ENCODE measurements at regions not wholly inside any gene's neighbourhood (a gene's known extent, or its start where the extent isn't known, plus 50 kb on each side); places are given as distances from the start of the nearest gene placed in this dataset.

- DNase-seq (ENCODE audit: insufficient read length, low spot score), result no peak
- no peak for TF ChIP-seq CTCF (IDR thresholded peaks at IDR 0.05; ENCODE audit: insufficient read depth, missing control alignments)
- no peak for FAIRE-seq
Observed at GRCh38 chr12:61846765-61847164, 413.4 kb upstream of the USP15 start.

GRCh38 chr12:61848893-61849292, 411.3 kb upstream of the USP15 start:
- no peak for DNase-seq (ENCODE audit: insufficient read length, low spot score)
- no peak for TF ChIP-seq CTCF (IDR thresholded peaks at IDR 0.05; ENCODE audit: insufficient read depth, missing control alignments)
- no peak for FAIRE-seq

GRCh38 chr12:61853945-61854344, 406.3 kb upstream of the USP15 start:
- no peak for TF ChIP-seq CTCF (IDR thresholded peaks at IDR 0.05; ENCODE audit: insufficient read depth, missing control alignments)
- FAIRE-seq, result no peak

GRCh38 chr12:61854902-61855301, 405.3 kb upstream of the USP15 start:
- TF ChIP-seq CTCF (IDR thresholded peaks at IDR 0.05; ENCODE audit: insufficient read depth, missing control alignments), result no peak
- DNase-seq (ENCODE audit: insufficient read length, low spot score), result no peak
- no peak for FAIRE-seq

More at GRCh38 chr12:61853945-61854344, 406.3 kb upstream of the USP15 start:
- no peak for DNase-seq (ENCODE audit: insufficient read length, low spot score)

- no peak for FAIRE-seq
- TF ChIP-seq CTCF (IDR thresholded peaks at IDR 0.05; ENCODE audit: insufficient read depth, missing control alignments), result no peak
- DNase-seq (ENCODE audit: insufficient read length, low spot score), result no peak
Observed at GRCh38 chr12:61857968-61858367, 402.2 kb upstream of the USP15 start.

GRCh38 chr12:61860451-61860850, 399.8 kb upstream of the USP15 start:
- FAIRE-seq (no peak), DNase-seq (ENCODE audit: insufficient read length, low spot score) (no peak)
- TF ChIP-seq CTCF (IDR thresholded peaks at IDR 0.05; ENCODE audit: insufficient read depth, missing control alignments), result no peak

- TF ChIP-seq CTCF (IDR thresholded peaks at IDR 0.05; ENCODE audit: insufficient read depth, missing control alignments), result no peak
- no peak for FAIRE-seq
Observed at GRCh38 chr12:61862986-61863385, 397.2 kb upstream of the USP15 start.

More at GRCh38 chr12:61862986-61863385, 397.2 kb upstream of the USP15 start:
- no peak for DNase-seq (ENCODE audit: insufficient read length, low spot score)
